Mucosa of gallbladder (tissue), 1 donor: ENCODE measurements at regions not wholly inside any gene's neighbourhood (a gene's known extent, or its start where the extent isn't known, plus 50 kb on each side); places are given as distances from the start of the nearest gene placed in this dataset.

Experiments used
- DNase-seq: peaks from one replicate; pipeline ENCODE4 v3.0.0-alpha.2; 2020; ENCODE audit warnings: low spot score
- donor health status: DM: no; HTN: no; CAD: no.

GRCh38 chr10:83934641-83935338 lies 204.5 kb upstream of the GHITM start:
- DNase-seq, result no peak

GRCh38 chr10:83935339-83935736 lies 204.0 kb upstream of the GHITM start:
- DNase-seq, result no peak

- DNase-seq, result no peak
Measured at GRCh38 chr10:83935911-83936310, 203.4 kb upstream of the GHITM start.

- DNase-seq, result no peak
Measured at GRCh38 chr10:83937161-83937560, 202.1 kb upstream of the GHITM start.

GRCh38 chr10:83937826-83938225 lies 201.5 kb upstream of the GHITM start:
- no peak for DNase-seq

- DNase-seq, result no peak
Measured at GRCh38 chr10:83941189-83941588, 198.1 kb upstream of the GHITM start.

GRCh38 chr10:83942410-83942809 lies 196.9 kb upstream of the GHITM start:
- DNase-seq, result no peak

GRCh38 chr10:83943049-83943448 lies 196.3 kb upstream of the GHITM start:
- DNase-seq, result no peak

- DNase-seq, result no peak
Measured at GRCh38 chr10:83943920-83944319, 195.4 kb upstream of the GHITM start.

- no peak for DNase-seq
Measured at GRCh38 chr10:83945982-83946718, 193.2 kb upstream of the GHITM start.

- DNase-seq, result no peak
Measured at GRCh38 chr10:83952314-83952713, 187.0 kb upstream of the GHITM start.

- DNase-seq, result no peak
Measured at GRCh38 chr10:83953589-83953988, 185.7 kb upstream of the GHITM start.

GRCh38 chr10:83954193-83954799 lies 185.0 kb upstream of the GHITM start:
- no peak for DNase-seq

GRCh38 chr10:83955406-83955805 lies 183.9 kb upstream of the GHITM start:
- DNase-seq, result no peak

GRCh38 chr10:83957168-83957947 lies 182.0 kb upstream of the GHITM start:
- no peak for DNase-seq

GRCh38 chr10:83959328-83959727 lies 180.0 kb upstream of the GHITM start:
- DNase-seq, result no peak

GRCh38 chr10:83960125-83960524 lies 179.2 kb upstream of the GHITM start:
- no peak for DNase-seq

GRCh38 chr10:83961620-83962019 lies 177.7 kb upstream of the GHITM start:
- no peak for DNase-seq

- DNase-seq, result no peak
Measured at GRCh38 chr10:83963446-83963845, 175.9 kb upstream of the GHITM start.

- no peak for DNase-seq
Measured at GRCh38 chr10:83965473-83965872, 173.8 kb upstream of the GHITM start.

- DNase-seq, result no peak
Measured at GRCh38 chr10:83968052-83968451, 171.3 kb upstream of the GHITM start.

GRCh38 chr10:83978681-83979383 lies 160.5 kb upstream of the GHITM start:
- no peak for DNase-seq
